GM21723 (cell line): ENCODE measurements at regions not wholly inside any gene's neighbourhood (a gene's known extent, or its start where the extent isn't known, plus 50 kb on each side); places are given as distances from the start of the nearest gene placed in this dataset.
"Not testable (repeated sequence)": the region's sequence is repeated elsewhere in the genome, so short reads cannot be mapped to it uniquely, and the experiment has no call there.

ENCODE experiments used
- ATAC-seq: cut with Tn5 transposase; IDR thresholded peaks from one replicate; pipeline ENCODE4 v1.9.1; 2021; ENCODE audit warnings: mild to moderate bottlenecking, moderate library complexity; ENCODE audit not compliant: unreplicated experiment

DNA sequence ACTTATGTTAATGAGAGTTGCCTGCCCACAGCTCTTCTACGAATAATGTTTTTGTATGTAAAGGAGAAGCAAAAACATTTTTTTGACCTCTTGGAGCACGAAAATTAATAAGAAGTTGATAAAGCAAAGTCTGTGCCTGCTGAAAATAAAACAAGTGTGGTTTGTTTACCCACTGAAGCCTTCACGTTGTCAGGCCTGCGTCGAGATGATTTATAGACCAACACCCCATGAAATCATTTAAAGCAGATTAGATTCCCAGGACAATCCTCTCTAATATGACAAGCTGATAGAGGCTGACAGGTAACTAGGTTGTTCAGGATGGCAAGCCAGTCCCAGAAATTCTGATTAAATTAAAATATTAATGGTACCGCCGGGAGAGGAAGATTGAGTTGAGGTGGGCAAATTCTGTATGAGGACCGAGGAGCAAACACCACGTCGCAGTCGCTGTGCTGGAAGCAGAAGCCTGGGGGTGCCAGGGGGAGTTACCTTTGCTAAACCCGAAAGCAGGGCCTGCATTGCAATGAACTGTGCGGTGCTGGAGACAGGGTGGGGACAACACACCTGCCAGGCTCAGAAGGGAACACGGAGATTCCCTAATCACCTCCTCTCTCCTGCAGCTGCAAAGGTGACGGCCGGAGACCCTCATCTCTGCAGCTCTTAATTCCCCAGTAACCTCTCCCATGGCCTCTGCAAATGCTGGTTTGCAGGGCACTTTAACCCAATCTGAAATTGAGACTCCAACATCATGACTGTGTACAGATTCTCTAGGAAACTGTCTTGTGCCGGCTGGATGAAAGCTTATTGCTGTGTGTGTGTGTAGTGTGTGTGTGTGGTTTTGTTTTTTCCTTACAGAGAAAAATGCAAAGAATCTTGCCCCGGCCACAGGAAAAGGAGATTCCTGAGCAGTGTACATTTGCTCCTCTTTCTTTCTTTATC, 2805.9 kb downstream of the RPIA start:
- ATAC-seq = not testable (repeated sequence)

DNA sequence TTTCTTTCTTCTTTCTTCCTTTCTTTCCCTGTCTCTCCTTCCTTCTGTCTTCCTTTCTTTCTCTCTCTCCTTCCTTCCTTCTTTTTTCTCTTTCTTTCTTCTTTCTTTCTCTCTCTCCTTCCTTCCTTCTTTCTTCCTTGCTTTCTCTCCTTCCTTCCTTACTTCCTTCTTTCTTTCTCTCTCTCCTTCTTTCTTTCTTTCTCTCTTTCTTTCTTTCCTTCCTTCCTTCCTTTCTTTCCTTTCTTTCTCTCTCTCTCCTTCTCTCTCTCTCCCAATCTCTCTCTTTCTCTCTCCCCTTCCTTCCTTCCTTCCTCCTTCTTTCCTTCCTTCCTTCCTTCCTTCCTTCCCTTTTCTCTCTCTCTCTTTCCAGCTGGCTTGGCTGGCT, 2806.6 kb downstream of the RPIA start:
- not testable (repeated sequence) for ATAC-seq

DNA sequence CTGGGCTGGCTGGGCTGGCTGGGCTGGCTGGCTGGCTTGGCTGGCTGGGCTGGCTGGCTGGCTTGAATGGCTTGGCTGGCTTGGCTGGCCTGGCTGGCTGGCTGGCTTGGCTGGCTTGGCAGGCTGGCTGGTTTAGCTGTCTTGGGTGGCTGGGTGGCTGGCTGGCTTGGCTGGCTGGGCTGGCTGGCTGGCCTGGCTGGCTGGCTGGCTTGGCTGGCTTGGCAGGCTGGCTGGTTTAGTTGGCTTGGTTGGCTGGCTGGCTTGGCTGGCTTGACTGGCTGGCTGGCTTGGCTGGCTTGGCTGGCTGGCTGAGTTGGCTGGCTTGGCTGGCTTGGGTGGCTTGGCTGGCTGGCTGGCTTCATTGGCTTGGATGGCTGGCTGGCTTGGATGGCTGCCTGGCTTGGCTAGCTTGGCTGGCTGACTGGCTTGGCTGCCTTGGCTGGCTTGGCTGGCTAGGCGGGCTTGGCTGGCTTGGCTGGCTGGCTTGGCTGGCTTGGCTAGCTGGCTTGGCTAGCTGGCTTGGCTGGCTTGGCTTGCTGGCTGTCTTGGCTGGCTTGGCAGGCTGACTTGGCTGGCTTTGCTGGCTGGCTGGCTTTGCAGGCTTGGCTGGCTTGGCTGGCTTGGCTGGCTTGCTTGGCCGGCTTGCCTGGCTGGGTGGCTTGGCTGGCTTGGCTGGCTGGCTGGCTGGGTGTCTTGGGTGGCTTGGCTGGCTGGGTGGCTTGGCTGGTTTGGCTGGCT, 2807.2 kb downstream of the RPIA start:
- not testable (repeated sequence) for ATAC-seq

DNA sequence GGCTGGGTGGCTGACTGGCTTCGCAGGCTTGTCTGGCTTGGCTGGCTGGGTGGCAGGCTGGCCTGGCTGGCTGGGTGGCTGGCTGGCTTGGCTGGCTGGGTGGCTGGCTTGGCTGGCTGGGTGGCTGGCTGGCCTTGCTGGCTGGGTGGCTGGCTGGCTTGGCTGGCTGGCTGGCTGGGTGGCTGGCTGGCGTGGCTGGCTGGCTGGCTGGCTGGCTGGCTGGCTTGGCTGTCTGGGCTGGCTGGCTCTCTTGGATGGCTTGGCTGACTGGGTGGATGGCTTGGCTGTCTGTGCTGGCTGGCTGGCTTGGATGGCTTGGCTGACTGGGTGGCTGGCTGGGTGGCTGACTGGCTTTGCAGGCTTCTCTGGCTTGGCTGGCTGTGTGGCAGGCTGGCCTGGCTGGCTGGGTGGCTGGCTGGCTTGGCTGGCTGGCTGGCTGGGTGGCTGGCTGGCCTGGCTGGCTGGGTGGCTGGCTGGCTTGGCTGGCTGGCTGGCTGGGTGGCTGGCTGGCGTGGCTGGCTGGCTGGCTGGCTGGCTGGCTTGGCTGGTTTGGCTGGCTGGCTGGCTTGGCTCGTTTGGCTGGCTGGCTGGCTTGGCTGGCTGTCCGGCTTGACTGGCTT, 2808.1 kb downstream of the RPIA start:
- not testable (repeated sequence) for ATAC-seq

DNA sequence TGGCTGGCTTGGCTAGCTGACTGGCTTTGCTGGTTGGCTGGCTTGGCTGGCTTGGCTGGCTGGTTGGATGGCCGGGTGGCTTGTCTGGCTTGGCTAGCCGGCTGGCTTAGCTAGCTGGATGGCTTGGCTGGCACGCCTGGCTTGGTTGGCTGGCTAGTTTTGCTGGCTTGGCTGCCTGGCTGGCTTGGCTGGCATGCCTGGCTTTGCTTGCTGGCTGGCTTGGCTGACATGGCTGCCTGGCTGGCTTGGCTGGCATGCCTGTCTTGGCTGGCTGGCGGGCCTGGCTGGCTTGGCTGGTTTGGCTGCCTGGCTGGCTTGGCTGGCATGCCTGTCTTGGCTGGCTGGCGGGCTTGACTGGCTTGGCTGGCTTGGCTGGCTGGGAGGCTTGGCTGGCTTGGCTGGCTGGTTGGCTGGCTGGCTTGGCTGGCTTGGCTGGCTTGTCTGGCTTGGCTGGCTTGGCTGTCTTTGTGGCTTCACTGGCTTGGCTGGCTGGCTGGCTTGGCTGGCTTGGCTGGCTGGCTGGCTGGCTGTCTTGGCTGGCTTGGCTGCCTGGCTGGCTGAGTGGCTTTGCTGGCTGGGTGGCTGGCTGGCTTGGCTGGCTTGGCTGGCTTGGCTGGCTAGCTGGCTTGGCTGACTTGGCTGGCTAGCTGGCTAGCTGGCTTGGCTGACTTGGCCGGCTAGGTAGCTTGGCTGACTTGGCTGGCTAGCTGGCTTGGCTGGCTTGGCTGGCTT, 2808.9 kb downstream of the RPIA start:
- not testable (repeated sequence) for ATAC-seq

DNA sequence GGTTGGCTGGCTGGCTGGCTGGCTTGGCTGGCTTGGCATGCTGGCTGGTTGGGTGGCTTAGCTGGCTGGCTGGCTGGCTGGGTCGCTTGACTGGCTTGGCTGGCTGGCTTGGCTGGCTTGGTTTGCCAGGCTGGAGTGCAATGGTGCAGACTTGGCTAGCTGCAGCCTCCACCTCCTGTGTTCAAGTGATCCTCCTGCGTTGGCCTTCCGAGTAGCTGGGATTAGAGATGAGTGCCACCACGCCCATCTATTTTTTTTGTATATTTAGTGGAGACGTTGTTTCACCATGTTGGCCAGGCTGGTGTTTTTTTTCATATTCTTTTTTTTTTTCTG, 2809.5 kb downstream of the RPIA start:
- ATAC-seq = not testable (repeated sequence)

DNA sequence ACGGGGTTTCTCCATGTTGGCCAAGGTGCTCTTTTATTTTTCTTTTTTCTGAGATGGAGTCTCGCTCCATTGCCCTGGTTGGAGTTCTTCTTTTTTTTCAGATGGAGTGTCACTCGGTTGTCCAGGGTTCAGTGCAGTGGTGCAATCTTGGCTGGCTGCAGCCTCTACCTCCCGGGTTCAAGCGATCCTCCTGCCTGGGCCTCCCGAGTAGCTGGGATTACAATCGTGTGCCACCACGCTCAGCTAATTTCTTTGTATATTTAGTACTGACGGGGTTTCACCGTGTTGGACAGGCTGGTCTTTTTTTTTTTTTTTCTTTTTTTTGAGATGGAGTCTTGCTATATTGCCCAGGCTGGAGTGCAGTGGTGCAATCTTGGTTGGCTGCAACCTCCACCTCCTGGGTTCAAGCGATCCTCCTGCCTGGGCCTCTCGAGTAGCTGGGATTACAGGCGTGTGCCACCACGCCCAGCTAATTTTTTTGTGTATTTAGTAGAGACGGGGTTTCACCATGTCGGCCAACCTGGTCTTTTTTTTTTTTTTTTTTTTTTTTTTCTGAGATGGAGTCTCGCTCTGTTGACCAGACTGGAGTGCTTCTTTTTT, 2810.1 kb downstream of the RPIA start:
- not testable (repeated sequence) for ATAC-seq

DNA sequence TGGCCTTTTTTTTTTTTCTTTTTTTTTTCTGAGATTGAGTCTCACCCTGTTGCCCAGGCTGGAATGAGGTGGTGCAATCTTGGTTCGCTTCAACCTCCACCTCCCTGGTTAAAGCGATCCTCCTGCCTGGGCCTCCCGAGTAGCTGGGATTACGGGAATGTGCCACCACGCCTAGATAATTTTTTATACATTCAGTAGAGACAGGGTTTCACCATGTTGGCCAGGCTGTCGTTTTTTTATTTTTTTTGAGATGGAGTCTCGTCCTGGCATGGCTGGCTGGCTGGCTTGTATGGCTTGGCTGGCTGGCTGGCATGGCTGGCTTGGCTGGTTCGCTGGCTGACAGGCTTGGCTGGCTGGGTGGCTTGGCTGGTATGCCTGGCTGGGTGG, 2812.1 kb downstream of the RPIA start:
- ATAC-seq = not testable (repeated sequence)

DNA sequence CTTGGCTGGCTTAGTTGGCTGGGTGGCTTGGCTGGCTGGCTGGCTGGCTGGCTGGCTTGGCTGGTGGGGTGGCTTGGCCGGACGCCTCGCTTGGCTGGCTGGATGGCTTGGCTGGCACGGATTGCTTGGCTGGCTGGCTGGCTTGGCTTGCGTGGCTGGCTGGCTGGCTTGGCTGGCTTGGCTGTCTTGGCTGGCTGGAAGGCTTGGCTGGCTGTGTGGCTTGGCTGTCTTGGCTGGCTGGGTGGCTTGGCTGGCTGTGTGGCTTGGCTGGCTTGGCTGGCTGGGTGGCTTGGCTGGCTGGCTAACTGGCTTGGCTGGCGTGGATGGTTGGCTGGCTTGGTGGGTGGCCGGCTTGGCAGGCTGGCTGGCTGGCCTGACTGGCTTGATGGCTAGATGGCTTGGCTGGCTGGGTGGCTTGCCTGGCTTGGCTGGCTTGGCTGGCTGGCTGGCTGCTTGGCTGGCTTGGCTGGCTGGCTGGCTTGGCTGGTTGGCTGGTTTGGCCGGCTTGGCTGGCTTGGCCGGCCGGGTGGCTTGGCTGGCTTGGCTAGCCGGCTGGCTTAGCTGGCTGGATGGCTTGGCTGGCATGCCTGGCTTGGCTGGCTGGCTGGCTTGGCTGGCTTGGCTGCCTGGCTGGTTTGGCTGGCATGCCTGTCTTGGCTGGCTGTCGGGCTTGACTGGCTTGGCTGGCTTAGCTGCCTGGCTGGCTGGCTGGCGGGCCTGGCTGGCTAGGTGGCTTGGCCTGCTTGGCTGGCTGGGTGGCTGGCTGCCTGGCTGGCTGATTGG, 2812.7 kb downstream of the RPIA start:
- not testable (repeated sequence) for ATAC-seq

DNA sequence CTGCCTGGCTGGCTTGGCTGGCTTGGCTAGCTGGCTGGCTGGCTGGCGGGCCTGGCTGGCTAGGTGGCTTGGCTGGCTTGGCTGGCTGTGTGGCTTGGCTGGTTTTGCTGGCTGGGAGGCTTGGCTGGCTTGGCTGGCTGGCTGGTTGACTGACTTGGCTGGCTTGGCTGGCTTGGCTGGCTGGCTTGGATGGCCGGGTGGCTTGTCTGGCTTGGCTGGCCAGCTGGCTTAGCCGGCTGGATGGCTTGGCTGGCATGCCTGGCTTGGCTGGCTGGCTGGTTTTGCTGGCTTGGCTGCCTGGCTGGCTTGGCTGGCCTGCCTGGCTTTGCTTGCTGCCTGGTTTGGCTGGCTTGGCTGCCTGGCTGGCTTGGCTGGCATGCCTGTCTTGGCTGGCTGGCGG, 2817.3 kb downstream of the RPIA start:
- ATAC-seq = not testable (repeated sequence)

DNA sequence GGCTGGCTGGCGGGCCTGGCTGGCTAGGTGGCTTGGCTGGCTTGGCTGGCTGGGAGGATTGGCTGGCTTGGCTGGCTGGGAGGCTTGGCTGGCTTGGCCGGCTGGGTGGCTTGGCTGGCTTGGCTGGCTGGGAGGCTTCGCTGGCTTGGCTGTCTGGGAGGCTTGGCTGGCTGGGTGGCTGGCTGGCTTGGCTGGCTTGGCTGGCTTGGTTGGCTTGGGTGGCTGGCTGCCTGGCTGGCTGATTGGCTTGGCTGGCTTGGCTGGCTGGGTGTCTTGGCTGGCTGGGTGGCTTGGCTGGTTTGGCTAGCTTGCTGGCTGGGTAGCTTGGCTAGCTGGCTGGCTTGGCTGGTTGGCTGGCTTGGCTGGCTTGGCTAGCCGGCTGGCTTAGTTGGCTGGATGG, 2817.8 kb downstream of the RPIA start:
- not testable (repeated sequence) for ATAC-seq

DNA sequence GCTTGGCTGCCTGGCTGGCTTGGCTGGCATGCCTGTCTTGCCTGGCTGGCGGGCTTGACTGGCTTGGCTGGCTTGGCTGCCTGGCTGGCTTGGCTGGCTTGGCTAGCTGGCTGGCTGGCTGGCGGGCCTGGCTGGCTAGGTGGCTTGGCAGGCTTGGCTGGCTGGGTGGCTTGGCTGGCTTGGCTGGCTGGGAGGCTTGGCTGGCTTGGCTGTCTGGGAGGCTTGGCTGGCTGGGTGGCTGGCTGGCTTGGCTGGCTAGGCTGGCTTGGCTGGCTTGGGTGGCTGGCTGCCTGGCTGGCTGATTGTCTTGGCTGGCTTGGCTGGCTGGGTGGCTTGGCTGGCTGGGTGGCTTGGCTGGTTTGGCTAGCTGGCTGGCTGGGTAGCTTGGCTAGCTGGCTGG, 2819.7 kb downstream of the RPIA start:
- ATAC-seq = not testable (repeated sequence)

DNA sequence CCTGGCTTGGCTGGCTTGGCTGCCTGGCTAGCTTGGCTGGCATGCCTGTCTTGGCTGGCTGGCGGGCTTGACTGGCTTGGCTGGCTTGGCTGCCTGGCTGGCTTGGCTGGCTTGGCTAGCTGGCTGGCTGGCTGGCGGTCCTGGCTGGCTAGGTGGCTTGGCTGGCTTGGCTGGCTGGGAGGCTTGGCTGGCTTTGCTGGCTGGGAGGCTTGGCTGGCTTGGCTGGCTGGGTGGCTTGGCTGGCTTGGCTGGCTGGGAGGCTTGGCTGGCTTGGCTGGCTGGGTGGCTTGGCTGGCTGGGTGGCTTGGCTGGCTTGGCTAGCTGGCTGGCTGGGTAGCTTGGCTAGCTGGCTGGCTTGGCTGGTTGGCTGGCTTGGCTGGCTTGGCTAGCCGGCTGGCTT, 2824.5 kb downstream of the RPIA start:
- not testable (repeated sequence) for ATAC-seq

DNA sequence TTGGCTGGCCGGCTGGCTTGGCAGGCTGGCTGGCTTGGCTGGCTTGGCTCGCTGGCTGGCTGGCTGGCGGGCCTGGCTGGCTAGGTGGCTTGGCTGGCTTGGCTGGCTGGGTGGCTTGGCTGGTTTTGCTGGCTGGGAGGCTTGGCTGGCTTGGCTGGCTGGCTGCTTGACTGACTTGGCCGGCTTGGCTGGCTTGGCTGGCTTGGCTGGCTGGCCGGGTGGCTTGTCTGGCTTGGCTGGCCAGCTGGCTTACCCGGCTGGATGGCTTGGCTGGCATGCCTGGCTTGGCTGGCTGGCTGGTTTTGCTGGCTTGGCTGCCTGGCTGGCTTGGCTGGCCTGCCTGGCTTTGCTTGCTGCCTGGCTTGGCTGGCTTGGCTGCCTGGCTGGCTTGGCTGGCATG, 2825.2 kb downstream of the RPIA start:
- ATAC-seq = not testable (repeated sequence)

DNA sequence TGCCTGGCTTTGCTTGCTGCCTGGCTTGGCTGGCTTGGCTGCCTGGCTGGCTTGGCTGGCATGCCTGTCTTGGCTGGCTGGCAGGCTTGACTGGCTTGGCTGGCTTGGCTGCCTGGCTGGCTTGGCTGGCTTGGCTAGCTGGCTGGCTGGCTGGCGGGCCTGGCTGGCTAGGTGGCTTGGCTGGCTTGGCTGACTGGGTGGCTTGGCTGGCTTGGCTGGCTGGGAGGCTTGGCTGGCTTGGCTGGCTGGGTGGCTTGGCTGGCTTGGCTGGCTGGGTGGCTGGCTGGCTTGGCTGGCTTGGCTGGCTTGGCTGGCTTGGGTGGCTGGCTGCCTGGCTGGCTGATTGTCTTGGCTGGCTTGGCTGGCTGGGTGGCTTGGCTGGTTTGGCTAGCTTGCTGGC, 2826.4 kb downstream of the RPIA start:
- not testable (repeated sequence) for ATAC-seq

DNA sequence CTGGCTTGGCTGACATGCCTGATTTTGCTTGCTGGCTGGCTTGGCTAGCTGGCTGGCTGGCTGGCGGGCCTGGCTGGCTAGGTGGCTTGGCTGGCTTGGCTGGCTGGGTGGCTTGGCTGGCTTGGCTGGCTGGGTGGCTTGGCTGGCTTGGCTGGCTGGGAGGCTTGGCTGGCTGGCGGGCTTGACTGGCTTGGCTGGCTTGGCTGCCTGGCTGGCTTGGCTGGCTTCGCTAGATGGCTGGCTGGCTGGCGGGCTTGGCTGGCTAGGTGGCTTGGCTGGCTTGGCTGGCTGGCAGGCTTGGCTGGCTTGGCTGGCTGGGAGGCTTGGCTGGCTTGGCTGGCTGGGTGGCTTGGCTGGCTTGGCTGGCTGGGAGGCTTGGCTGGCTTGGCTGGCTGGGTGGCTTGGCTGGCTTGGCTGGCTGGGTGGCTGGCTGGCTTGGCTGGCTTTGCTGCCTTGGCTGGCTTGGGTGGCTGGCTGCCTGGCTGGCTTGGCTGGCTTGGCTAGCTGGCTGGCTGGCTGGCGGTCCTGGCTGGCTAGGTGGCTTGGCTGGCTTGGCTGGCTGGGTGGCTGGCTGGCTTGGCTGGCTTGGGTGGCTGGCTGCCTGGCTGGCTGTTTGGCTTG, 2827.0 kb downstream of the RPIA start:
- ATAC-seq = not testable (repeated sequence)

DNA sequence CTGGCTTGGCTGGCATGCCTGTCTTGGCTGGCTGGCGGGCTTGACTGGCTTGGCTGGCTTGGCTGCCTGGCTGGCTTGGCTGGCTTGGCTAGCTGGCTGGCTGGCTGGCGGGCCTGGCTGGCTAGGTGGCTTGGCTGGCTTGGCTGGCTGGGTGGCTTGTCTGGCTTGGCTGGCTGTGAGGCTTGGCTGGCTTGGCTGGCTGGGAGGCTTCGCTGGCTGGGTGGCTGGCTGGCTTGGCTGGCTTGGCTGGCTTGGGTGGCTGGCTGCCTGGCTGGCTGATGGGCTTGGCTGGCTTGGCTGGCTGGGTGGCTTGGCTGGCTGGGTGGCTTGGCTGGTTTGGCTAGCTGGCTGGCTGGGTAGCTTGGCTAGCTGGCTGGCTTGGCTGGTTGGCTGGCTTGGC, 2827.9 kb downstream of the RPIA start:
- ATAC-seq = not testable (repeated sequence)

DNA sequence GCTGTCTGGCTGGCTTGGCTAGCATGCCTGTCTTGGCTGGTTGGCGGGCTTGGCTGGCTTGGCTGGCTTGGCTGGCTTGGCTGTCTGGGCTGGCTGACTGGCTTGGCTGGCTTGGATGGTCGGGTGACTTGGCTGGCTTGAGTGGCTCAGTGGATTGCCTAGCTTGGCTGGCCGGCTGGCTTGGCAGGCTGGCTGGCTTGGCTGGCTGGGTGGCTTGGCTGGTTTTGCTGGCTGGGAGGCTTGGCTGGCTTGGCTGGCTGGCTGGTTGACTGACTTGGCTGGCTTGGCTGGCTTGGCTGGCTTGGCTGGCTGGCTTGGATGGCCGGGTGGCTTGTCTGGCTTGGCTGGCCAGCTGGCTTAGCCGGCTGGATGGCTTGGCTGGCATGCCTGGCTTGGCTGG, 2828.4 kb downstream of the RPIA start:
- ATAC-seq = not testable (repeated sequence)

DNA sequence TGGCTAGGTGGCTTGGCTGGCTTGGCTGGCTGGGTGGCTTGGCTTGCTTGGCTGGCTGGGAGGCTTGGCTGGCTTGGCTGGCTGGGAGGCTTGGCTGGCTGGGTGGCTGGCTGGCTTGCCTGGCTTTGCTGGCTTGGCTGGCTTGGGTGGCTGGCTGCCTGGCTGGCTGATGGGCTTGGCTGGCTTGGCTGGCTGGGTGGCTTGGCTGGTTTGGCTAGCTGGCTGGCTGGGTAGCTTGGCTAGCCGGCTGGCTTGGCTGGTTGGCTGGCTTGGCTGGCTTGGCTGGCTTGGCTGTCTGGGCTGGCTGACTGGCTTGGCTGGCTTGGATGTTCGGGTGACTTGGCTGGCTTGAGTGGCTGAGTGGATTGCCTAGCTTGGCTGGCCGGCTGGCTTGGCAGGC, 2829.1 kb downstream of the RPIA start:
- not testable (repeated sequence) for ATAC-seq
